OCI-LY1 (cell line): ENCODE measurements at regions not wholly inside any gene's neighbourhood (a gene's known extent, or its start where the extent isn't known, plus 50 kb on each side); places are given as distances from the start of the nearest gene placed in this dataset.

Experiments used
- H2AFZ ChIP-seq: fragments of 200-600 bp; sonication (generic), shearing (Covaris generic); 2 replicates; pipeline ENCODE4 v1.6.0; 2014; ENCODE audit warnings: antibody characterized with exemption, mild to moderate bottlenecking, low read length
- H3F3A ChIP-seq: fragments of 200-600 bp; sonication (generic), shearing (Covaris generic); 2 replicates; pipeline ENCODE4 v1.6.0; 2014; ENCODE audit warnings: mild to moderate bottlenecking, antibody characterized with exemption, low read length, moderate library complexity; ENCODE audit not compliant: insufficient read depth
- H3K27ac ChIP-seq: fragments of 200-600 bp; sonication (generic); 2 replicates; pipeline ENCODE4 v1.5.1; 2014; ENCODE audit warnings: low read length, mixed run types, mild to moderate bottlenecking, low read depth; ENCODE audit not compliant: poor library complexity, severe bottlenecking
- H3K27me3 ChIP-seq: fragments of 200-600 bp; sonication (generic); 2 replicates; pipeline ENCODE4 v1.6.0; 2014; ENCODE audit warnings: antibody characterized with exemption, mild to moderate bottlenecking, low read length, moderate library complexity; ENCODE audit not compliant: insufficient read depth
- H3K36me3 ChIP-seq: fragments of 200-600 bp; sonication (generic); 2 replicates; pipeline ENCODE4 v1.6.1; 2014; ENCODE audit warnings: mild to moderate bottlenecking, antibody characterized with exemption, low read length, moderate library complexity, mixed read lengths; ENCODE audit not compliant: insufficient read depth
- H3K4me1 ChIP-seq: fragments of 200-600 bp; sonication (generic); 2 replicates; pipeline ENCODE4 v1.5.1; 2014; ENCODE audit warnings: mild to moderate bottlenecking, low read length, moderate library complexity; ENCODE audit not compliant: insufficient read depth, severe bottlenecking
- H3K4me2 ChIP-seq: fragments of 200-600 bp; sonication (generic), shearing (Covaris generic); 2 replicates; pipeline ENCODE4 v1.6.1; 2014; ENCODE audit warnings: low read length
- H3K4me3 ChIP-seq: fragments of 200-600 bp; sonication (generic); 2 replicates; pipeline ENCODE4 v1.5.1; 2014; ENCODE audit warnings: low read length, low read depth, mild to moderate bottlenecking, mixed read lengths; ENCODE audit not compliant: poor library complexity, severe bottlenecking
- H3K79me2 ChIP-seq: fragments of 200-600 bp; shearing (Covaris generic); 2 replicates; pipeline ENCODE4 v1.6.1; 2016; ENCODE audit warnings: mixed run types, low read length, mixed read lengths; ENCODE audit not compliant: insufficient read depth
- H3K9ac ChIP-seq: fragments of 200-600 bp; sonication (generic), shearing (Covaris generic); 2 replicates; pipeline ENCODE4 v1.6.1; 2014; ENCODE audit warnings: mild to moderate bottlenecking, low read length, mixed read lengths
- H3K9me2 ChIP-seq: fragments of 200-600 bp; sonication (generic), shearing (Covaris generic); 2 replicates; pipeline ENCODE4 v1.6.1; 2014; ENCODE audit warnings: low read depth, mild to moderate bottlenecking, low read length, mixed read lengths
- H3K9me3 ChIP-seq: fragments of 200-600 bp; shearing (Covaris generic); 2 replicates; pipeline ENCODE4 v1.6.1; 2014; ENCODE audit warnings: low read length, mixed read lengths
- H4K20me1 ChIP-seq: fragments of 200-600 bp; sonication (generic), shearing (Covaris generic); 2 replicates; pipeline ENCODE4 v1.6.0; 2016; ENCODE audit warnings: mild to moderate bottlenecking, low read length; ENCODE audit not compliant: insufficient read depth
- CTCF ChIP-seq: fragments of 200-600 bp; sonication (generic), shearing (Covaris generic); IDR thresholded peaks from 2 replicates; pipeline ENCODE4 v1.5.1; 2017; ENCODE audit warnings: mild to moderate bottlenecking, antibody characterized with exemption, low read length, moderate library complexity, mixed read lengths
- EZH2 ChIP-seq: fragments of 200-600 bp; sonication (generic), shearing (Covaris generic); IDR thresholded peaks from 2 replicates; pipeline ENCODE4 v1.8.0; 2017; ENCODE audit warnings: borderline replicate concordance, mixed run types, mild to moderate bottlenecking, antibody characterized with exemption, low read length, moderate library complexity, mixed read lengths

DNA sequence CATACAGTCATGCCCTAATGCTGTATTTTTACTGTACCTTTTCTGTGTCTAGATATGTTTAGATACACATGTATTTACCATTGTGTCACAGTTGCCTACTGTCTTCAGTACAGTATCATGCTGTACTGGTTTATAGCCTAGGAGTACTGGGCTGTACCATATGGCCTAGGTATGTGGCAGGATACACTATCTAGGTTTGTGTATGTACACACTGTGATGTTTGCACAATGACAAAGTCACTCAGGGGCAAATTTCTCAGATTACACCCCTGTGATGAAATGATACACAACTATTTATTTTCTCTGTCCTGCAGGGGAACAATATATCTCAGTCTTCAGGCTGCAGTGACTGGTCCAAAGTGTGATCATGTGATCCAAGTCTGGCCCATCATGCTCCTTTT lies 1076.1 kb downstream of the VRK1 start:
- Histone ChIP-seq H3K9me2 (no peaks in the 10 kb centered on the region), H3K4me3 (no peak overlapping the region), H3K36me3 (no peaks in the 10 kb centered on the region), H3K4me1 (no peaks in the 10 kb centered on the region), H3K27ac (no peak overlapping the region), H2AFZ (no peak overlapping the region), H3K79me2 (no peaks in the 10 kb centered on the region), H3F3A (no peaks in the 10 kb centered on the region), H3K9ac (no peak overlapping the region), H4K20me1 (no peaks in the 10 kb centered on the region), H3K27me3 (no peaks in the 10 kb centered on the region), H3K9me3 (no peaks in the 10 kb centered on the region), H3K4me2 (no peak overlapping the region)
- no peak for TF ChIP-seq EZH2
- TF ChIP-seq CTCF: no peak

GRCh38 chr14:97874394-97874793 lies 1077.2 kb downstream of the VRK1 start:
- Histone ChIP-seq H3K79me2 (no peaks in the 10 kb centered on the region), H3K9me2 (no peaks in the 10 kb centered on the region)

DNA sequence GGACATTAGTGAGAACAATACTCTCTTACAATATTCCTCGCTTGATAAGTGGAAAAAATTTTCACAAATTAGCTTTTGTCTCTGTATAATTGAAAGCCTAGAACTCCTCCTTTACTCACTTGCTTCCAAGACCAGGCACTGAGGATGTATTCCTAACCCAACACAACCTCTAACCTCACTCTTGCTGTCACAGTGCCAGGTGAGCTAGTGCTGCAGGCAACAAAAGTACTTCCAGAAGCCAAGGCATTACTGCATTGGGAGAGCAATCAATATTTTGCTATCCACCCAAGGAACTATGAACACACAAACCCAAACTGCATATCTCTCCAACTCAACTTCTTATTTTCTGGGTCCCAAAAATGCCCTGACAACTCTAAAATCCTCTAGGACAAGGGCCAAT lies 1081.0 kb downstream of the VRK1 start:
- H3K9me2 ChIP-seq: no peaks in the 10 kb centered on the region
- H2AFZ ChIP-seq: no peak overlapping the region
- no peak overlapping the region for H3K4me3 ChIP-seq
- no peaks in the 10 kb centered on the region for H3F3A ChIP-seq
- no peak overlapping the region for H3K27ac ChIP-seq
- no peak overlapping the region for H3K9ac ChIP-seq
- no peak overlapping the region for H3K4me2 ChIP-seq
- H3K79me2 ChIP-seq: no peaks in the 10 kb centered on the region
- no peaks in the 10 kb centered on the region for H3K4me1 ChIP-seq
- TF ChIP-seq CTCF (no peak), EZH2 (no peak)
- no peaks in the 10 kb centered on the region for H3K27me3 ChIP-seq
- H4K20me1 ChIP-seq: no peaks in the 10 kb centered on the region
- H3K9me3 ChIP-seq: no peaks in the 10 kb centered on the region
- no peaks in the 10 kb centered on the region for H3K36me3 ChIP-seq

More at GRCh38 chr14:97874394-97874793, 1077.2 kb downstream of the VRK1 start:
- Histone ChIP-seq H3K9me3 (no peaks in the 10 kb centered on the region), H3K36me3 (no peaks in the 10 kb centered on the region), H3K27me3 (no peaks in the 10 kb centered on the region), H2AFZ (no peak overlapping the region), H3K4me3 (no peak overlapping the region), H3K4me1 (no peaks in the 10 kb centered on the region), H3K4me2 (no peak overlapping the region), H3F3A (no peaks in the 10 kb centered on the region), H4K20me1 (no peaks in the 10 kb centered on the region), H3K9ac (no peak overlapping the region), H3K27ac (no peak overlapping the region)
- TF ChIP-seq CTCF: no peak
- no peak for TF ChIP-seq EZH2
